ENCODE measurements at regions not wholly inside any gene's neighbourhood (a gene's known extent, or its start where the extent isn't known, plus 50 kb on each side); places are given as distances from the start of the nearest gene placed in this dataset.

GRCh38 chr11:115676768-115677167, 172.6 kb upstream of the CADM1 start:
- H3K9me3 ChIP-seq (ENCODE audit: low read depth): no peaks in the 10 kb centered on the region
- TF ChIP-seq CTCF (IDR thresholded peaks at IDR 0.05) (no peak), EZH2phosphoT487 (IDR thresholded peaks at IDR 0.05) (no peak), EZH2 (IDR thresholded peaks at IDR 0.05) (no peak)
- no peak for DNase-seq (ENCODE audit: low spot score)
- Mint-ChIP-seq H3K4me3 (no peak overlapping the region), H3K9me3 (no peaks in the 10 kb centered on the region), H3K27me3 (ENCODE audit: insufficient read depth, low read depth) (peaks cover 13% of the 10 kb centered on the region), H3K4me1 (peaks cover 39% of the 10 kb centered on the region), H3K36me3 (peaks cover 2% of the 10 kb centered on the region), H3K27ac (peak overlapping the region; percentile 27)
- H3K27ac ChIP-seq: no peak overlapping the region
- H2AFZ ChIP-seq (replicated peaks): no peak overlapping the region
- H3K27me3 ChIP-seq: no peaks in the 10 kb centered on the region
- H3K4me3 ChIP-seq: no peak overlapping the region
- no peak overlapping the region for H3K9ac ChIP-seq
- peaks cover 64% of the 10 kb centered on the region for H3K4me1 ChIP-seq
- no peaks in the 10 kb centered on the region for H4K20me1 ChIP-seq (ENCODE audit: low read depth)
- H3K79me2 ChIP-seq (ENCODE audit: low read depth): no peaks in the 10 kb centered on the region
- peaks cover 10% of the 10 kb centered on the region for H3F3A ChIP-seq (ENCODE audit: low read depth)
- no peaks in the 10 kb centered on the region for H3K36me3 ChIP-seq
- peak overlapping the region; percentile 51 for H3K4me2 ChIP-seq

DNA sequence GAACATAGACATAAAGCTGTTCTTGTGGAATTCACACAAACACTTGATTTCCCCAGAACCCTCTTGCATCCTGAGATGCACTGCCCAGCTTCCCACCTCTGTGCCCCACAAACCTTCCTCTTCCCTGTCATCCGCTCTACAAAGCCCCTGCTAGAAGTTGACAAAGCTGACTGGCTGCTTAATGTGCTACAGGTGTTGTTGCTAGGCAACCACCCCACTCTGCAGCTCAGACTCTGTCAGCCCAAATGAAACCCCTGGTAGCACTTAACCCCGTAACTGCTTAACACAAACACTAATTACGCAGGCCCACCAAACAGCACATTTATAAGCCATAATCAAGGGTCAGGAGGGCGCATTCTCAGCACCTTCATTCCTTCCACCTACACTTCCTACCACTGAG, 172.0 kb upstream of the CADM1 start:
- Mint-ChIP-seq H3K27me3 (ENCODE audit: insufficient read depth, low read depth) (peaks cover 13% of the 10 kb centered on the region), H3K27ac (peak overlapping the region; percentile 13), H3K4me1 (peaks cover 39% of the 10 kb centered on the region)

GRCh38 chr11:115674937-115675544, 170.8 kb upstream of the CADM1 start:
- no peak overlapping the region for H3K4me3 Mint-ChIP-seq
- Histone ChIP-seq H3K27ac (no peak overlapping the region), H3F3A (ENCODE audit: low read depth) (peaks cover 10% of the 10 kb centered on the region), H2AFZ (replicated peaks) (no peak overlapping the region), H3K27me3 (no peaks in the 10 kb centered on the region), H3K9ac (no peak overlapping the region), H3K9me3 (ENCODE audit: low read depth) (no peaks in the 10 kb centered on the region), H3K79me2 (ENCODE audit: low read depth) (no peaks in the 10 kb centered on the region), H3K36me3 (no peaks in the 10 kb centered on the region), H3K4me1 (peaks cover 70% of the 10 kb centered on the region), H4K20me1 (ENCODE audit: low read depth) (no peaks in the 10 kb centered on the region), H3K4me3 (no peak overlapping the region), H3K4me2 (no peak overlapping the region)
- TF ChIP-seq EZH2phosphoT487 (IDR thresholded peaks at IDR 0.05) (no peak), CTCF (IDR thresholded peaks at IDR 0.05) (no peak), EZH2 (IDR thresholded peaks at IDR 0.05) (no peak)
- H3K27ac Mint-ChIP-seq: no peak overlapping the region
- H3K4me1 Mint-ChIP-seq: peaks cover 47% of the 10 kb centered on the region
- H3K36me3 Mint-ChIP-seq: no peaks in the 10 kb centered on the region
- H3K27me3 Mint-ChIP-seq (ENCODE audit: insufficient read depth, low read depth): peaks cover 18% of the 10 kb centered on the region
- DNase-seq (ENCODE audit: low spot score): no peak
- H3K9me3 Mint-ChIP-seq: no peaks in the 10 kb centered on the region

More for the DNA sequence above, 172.0 kb upstream of the CADM1 start:
- no peaks in the 10 kb centered on the region for H3K9me3 ChIP-seq (ENCODE audit: low read depth)
- TF ChIP-seq CTCF (IDR thresholded peaks at IDR 0.05) (no peak), EZH2 (IDR thresholded peaks at IDR 0.05) (no peak), EZH2phosphoT487 (IDR thresholded peaks at IDR 0.05) (no peak)
- Mint-ChIP-seq H3K9me3 (no peaks in the 10 kb centered on the region), H3K36me3 (peaks cover 2% of the 10 kb centered on the region), H3K4me3 (no peak overlapping the region)
- peaks cover 10% of the 10 kb centered on the region for H3F3A ChIP-seq (ENCODE audit: low read depth)
- DNase-seq (ENCODE audit: low spot score): peak; percentile 79
- no peak overlapping the region for H3K4me3 ChIP-seq
- no peaks in the 10 kb centered on the region for H3K36me3 ChIP-seq
- no peak overlapping the region for H3K27ac ChIP-seq
- H3K4me1 ChIP-seq: peaks cover 64% of the 10 kb centered on the region
- H3K4me2 ChIP-seq: peak overlapping the region; percentile 51
- H3K27me3 ChIP-seq: no peaks in the 10 kb centered on the region
- no peak overlapping the region for H3K9ac ChIP-seq
- no peak overlapping the region for H2AFZ ChIP-seq (replicated peaks)
- H4K20me1 ChIP-seq (ENCODE audit: low read depth): no peaks in the 10 kb centered on the region
- no peaks in the 10 kb centered on the region for H3K79me2 ChIP-seq (ENCODE audit: low read depth)
